ENCODE measurements at regions not wholly inside any gene's neighbourhood (a gene's known extent, or its start where the extent isn't known, plus 50 kb on each side); places are given as distances from the start of the nearest gene placed in this dataset.

DNA sequence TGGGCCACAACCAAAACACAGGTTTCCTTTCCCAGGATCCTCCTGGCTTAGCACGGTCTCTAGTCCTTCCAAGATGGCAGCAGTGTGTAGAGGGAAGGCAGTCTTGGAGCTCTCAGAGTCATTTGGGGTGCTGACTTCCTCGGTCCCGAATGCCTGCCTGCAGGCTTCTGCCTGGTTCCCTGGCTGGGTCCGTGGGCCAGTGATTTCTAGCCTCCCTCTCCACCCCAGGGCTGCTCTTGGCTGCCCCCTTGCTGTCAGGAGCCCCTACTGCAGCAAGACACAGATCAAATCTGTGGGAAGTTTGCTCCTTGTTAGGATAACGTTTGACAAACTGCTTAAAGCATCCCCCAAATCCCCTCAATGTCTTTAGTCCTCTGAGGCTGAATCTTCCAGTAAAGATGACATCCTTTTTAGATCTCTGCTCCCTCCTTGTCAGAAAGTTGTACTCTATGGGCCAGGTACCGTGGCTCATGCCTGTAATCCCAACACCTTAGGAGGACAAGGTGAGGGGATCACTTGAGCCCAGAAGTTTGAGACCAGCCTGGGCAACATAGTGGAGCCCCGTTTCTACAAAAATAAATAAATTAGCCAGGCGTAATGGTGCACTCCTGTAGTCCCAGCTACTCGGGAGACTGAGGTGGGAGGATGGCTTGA lies 272.5 kb downstream of the RRAGC start:
- H4K91ac ChIP-seq (ENCODE audit: insufficient read length, low read depth, low read length) = no peak overlapping the region

More for the DNA sequence above, 272.5 kb downstream of the RRAGC start:
- Histone ChIP-seq H2BK120ac (ENCODE audit: low read depth, low read length, poor library complexity, severe bottlenecking) (no peak overlapping the region), H3K4me1 (ENCODE audit: insufficient read depth, low read length) (no peaks in the 10 kb centered on the region), H3K23ac (ENCODE audit: insufficient read length, low read depth, low read length) (no peak overlapping the region), H4K20me1 (ENCODE audit: control insufficient read depth, insufficient read depth, insufficient read length) (no peaks in the 10 kb centered on the region), H3K79me1 (ENCODE audit: insufficient read depth, low read depth, low read length, poor library complexity, severe bottlenecking) (no peaks in the 10 kb centered on the region), H2AK5ac (ENCODE audit: insufficient read length, low read length) (no peak overlapping the region), H3K18ac (ENCODE audit: insufficient read length, low read depth, low read length) (no peak overlapping the region), H2BK20ac (ENCODE audit: low read depth, low read length, poor library complexity, severe bottlenecking) (no peak overlapping the region), H2BK5ac (ENCODE audit: insufficient read length, low read length) (no peak overlapping the region), H3K4me2 (ENCODE audit: insufficient read depth, insufficient read length, low read length) (no peak overlapping the region), H3K9ac (ENCODE audit: extremely low read depth, insufficient read length, low read length) (no peak overlapping the region), H3K79me2 (ENCODE audit: insufficient read depth, low read length) (no peaks in the 10 kb centered on the region), H2BK12ac (ENCODE audit: insufficient read length, low read depth, low read length) (no peak overlapping the region), H3T11ph (ENCODE audit: low read length) (no peak overlapping the region), H3K27me3 (ENCODE audit: insufficient read depth, low read length) (0 out of 2 replicates have a peak, but pooled peaks cover 3% of the 10 kb centered on the region), H3K4ac (ENCODE audit: low read depth, low read length) (no peak overlapping the region), H3K14ac (ENCODE audit: insufficient read depth, low read length) (no peak overlapping the region), H3K27ac (ENCODE audit: insufficient read length, low read depth, low read length) (no peak overlapping the region), H4K8ac (replicated peaks; ENCODE audit: insufficient read length, low read depth, low read length) (no peak overlapping the region), H3K56ac (ENCODE audit: insufficient read length, low read depth, low read length) (no peak overlapping the region), H2AFZ (ENCODE audit: low read length) (peak overlapping the region; percentile 57), H2BK15ac (ENCODE audit: low read depth, low read length) (no peak overlapping the region), H4K5ac (ENCODE audit: insufficient read length, low read depth, low read length) (no peak overlapping the region), H3K9me3 (ENCODE audit: control insufficient read depth, low read depth, low read length) (no peaks in the 10 kb centered on the region), H3K23me2 (ENCODE audit: insufficient read length, low read depth, low read length, poor library complexity, severe bottlenecking) (no peaks in the 10 kb centered on the region)
- H3K4me1 Mint-ChIP-seq = peaks cover 9 to 14% of the 10 kb centered on the region in 2 experiments
- peak overlapping the region in 1 of 3 experiments; percentile 72; a peak in 1 of 7 replicates for H3K27ac Mint-ChIP-seq
- no peak overlapping the region for H3K4me3 Mint-ChIP-seq
- DNase-seq = peak; percentile 81
- H3K9me3 Mint-ChIP-seq = peaks cover 10 to 14% of the 10 kb centered on the region in 2 experiments
- peaks cover 5% of the 10 kb centered on the region for H3K27me3 Mint-ChIP-seq (ENCODE audit: low read depth)
- TF ChIP-seq, protein P1, sequence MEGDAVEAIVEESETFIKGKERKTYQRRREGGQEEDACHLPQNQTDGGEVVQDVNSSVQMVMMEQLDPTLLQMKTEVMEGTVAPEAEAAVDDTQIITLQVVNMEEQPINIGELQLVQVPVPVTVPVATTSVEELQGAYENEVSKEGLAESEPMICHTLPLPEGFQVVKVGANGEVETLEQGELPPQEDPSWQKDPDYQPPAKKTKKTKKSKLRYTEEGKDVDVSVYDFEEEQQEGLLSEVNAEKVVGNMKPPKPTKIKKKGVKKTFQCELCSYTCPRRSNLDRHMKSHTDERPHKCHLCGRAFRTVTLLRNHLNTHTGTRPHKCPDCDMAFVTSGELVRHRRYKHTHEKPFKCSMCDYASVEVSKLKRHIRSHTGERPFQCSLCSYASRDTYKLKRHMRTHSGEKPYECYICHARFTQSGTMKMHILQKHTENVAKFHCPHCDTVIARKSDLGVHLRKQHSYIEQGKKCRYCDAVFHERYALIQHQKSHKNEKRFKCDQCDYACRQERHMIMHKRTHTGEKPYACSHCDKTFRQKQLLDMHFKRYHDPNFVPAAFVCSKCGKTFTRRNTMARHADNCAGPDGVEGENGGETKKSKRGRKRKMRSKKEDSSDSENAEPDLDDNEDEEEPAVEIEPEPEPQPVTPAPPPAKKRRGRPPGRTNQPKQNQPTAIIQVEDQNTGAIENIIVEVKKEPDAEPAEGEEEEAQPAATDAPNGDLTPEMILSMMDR (conservative IDR thresholded peaks at IDR 0.05) = peak; percentile 99
- WGBS (ENCODE audit: extremely low coverage, insufficient read length, low lambda C conversion rate) = no CpG with 5 or more reads among the region's 9 CpGs
- H3K36me3 Mint-ChIP-seq (ENCODE audit: insufficient read depth in 1 of 3, low read depth in 3 of 3) = no peaks in the 10 kb centered on the region; a peak in 2 of 7 replicates

All from H9 (cell line).